NCI-H2196 (cell line): ENCODE measurements at regions not wholly inside any gene's neighbourhood (a gene's known extent, or its start where the extent isn't known, plus 50 kb on each side); places are given as distances from the start of the nearest gene placed in this dataset.
"Not testable (repeated sequence)": the region's sequence is repeated elsewhere in the genome, so short reads cannot be mapped to it uniquely, and the experiment has no call there.

Experiments used
- DNase-seq: peaks from one replicate; lab custom pipeline; 2025; ENCODE audit not compliant: unreplicated experiment; lab: John Stamatoyannopoulos, UW

GRCh38 chr14:34180434-34180833, 229.6 kb upstream of the EGLN3 start:
- peak; percentile 70 for DNase-seq

- peak; percentile 90 for DNase-seq
Measured at GRCh38 chr14:34179727-34180126, 228.9 kb upstream of the EGLN3 start.

DNA sequence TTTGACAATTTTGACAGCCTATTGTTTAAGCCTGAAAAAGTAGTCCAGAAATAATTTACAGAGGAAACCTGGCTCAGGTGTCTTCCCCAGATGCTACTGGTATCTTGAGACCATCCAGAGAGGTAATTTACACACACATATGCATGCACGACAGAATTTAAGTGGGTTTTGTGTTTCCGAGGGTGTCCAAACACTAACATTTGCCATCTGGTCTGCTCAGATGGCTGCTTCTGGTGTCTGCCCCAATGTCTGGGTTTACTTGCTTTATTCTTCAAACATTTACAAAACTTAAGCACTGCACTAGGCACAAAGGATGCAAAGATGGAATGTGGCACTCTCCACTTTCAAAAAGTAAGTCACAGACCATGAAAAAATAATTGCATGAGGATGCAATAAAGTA, 226.6 kb upstream of the EGLN3 start:
- no peak for DNase-seq

GRCh38 chr14:34175574-34175973, 224.7 kb upstream of the EGLN3 start:
- DNase-seq: no peak

GRCh38 chr14:34174973-34175372, 224.1 kb upstream of the EGLN3 start:
- DNase-seq: peak; percentile 30

GRCh38 chr14:34173916-34174315, 223.0 kb upstream of the EGLN3 start:
- DNase-seq: no peak

GRCh38 chr14:34172550-34173368, 221.9 kb upstream of the EGLN3 start:
- DNase-seq: no peak

GRCh38 chr14:34172173-34172451, 221.2 kb upstream of the EGLN3 start:
- DNase-seq: no peak

GRCh38 chr14:34171431-34172172, 220.7 kb upstream of the EGLN3 start:
- DNase-seq: no peak

DNA sequence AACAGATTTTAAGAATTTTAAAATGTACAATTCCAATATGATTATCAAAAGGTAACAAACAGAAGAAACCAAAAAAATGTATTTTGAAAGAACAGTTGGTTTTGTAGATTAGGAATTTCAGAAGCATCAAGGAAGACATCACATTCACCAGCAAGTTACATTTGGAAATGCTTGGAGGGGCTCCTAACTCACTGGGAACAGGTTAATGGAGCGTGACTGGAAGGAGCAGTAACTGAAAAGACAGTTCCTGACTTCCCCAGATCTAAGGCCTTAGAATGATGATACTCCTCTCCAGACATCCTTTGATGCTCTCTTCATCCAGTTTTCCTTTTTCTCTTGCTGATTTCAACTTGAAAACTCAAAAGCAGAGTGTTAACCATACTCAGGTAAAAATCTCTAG, 220.0 kb upstream of the EGLN3 start:
- no peak for DNase-seq

DNA sequence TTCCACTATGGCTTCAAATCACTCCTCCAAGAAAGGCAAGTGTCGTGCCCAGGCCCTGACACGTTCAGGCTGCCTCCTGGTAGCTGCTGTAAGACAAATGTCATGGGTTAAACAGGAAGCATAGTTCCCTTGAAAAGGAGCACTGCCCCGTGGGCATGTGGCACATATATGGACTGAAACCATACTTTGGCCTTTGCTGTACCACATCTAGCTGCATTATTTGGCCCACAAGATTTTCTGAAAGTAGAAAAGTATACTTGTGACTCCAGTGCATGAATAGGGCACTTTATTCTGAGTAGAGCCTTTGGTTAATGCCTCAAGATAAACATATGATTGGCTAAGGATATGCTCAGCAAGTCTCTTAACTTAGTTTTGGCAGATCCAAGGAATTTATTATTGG, 218.7 kb upstream of the EGLN3 start:
- DNase-seq: no peak

GRCh38 chr14:34168656-34169055, 217.8 kb upstream of the EGLN3 start:
- DNase-seq: no peak

DNA sequence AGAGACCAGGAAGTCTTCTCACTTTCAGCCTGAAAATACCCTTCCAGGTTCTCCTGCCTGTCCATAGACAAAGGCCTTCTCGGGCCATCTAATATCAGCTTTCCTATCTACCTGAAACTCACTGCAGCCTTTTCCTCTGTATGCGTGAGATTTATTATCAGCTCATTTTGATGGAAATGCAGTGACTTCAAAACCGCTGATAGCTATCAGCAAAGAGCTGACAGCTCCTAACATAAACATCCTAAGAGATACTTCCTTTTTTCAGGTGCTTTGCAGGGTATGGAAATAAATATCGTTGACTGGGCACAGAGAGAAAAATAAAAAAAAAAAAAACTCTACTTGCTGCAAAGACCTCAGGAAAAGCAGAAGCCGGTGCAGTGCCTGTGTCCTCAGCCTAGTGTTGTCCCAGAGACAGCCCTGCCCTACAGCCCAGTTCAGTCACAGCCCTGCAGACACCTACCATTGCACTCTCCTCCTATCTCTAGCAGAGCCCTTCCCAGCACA, 215.0 kb upstream of the EGLN3 start:
- DNase-seq: no peak

DNA sequence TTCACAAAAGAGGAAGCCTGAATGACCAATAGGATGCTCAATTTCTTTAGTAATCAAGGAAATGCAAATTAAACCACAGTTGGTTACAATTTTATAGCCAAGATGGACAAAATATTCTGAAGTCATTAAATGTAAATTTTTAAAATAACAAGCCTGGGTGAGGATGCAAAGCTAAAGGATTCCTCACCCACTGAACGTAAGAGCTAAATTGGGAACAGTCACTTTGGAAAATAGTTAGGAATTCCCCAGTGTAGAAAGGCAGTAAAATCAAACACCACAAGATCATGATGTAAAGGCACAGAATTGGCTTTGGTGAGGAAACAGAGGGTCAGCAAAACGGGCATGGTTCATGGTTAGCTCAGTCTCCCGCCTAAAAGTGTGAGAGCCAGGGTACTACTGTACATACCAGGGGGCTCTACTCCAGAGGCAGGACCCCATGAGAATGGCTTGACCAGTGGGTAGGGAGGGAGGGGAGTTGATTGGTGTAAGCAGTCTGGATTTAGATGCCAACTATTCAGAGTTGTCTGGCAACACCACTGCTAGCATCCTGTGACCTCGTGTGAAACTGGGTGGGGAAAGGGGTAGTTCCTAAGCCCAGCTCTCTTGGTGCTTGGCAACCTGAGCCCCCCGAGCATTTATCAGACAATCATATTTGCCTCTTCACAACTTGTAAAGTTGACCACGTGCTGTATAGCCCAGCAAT, 213.4 kb upstream of the EGLN3 start:
- no peak for DNase-seq

- no peak for DNase-seq
Measured at GRCh38 chr14:34161351-34162082, 210.6 kb upstream of the EGLN3 start.

- no peak for DNase-seq
Measured at GRCh38 chr14:34160619-34161018, 209.7 kb upstream of the EGLN3 start.

DNA sequence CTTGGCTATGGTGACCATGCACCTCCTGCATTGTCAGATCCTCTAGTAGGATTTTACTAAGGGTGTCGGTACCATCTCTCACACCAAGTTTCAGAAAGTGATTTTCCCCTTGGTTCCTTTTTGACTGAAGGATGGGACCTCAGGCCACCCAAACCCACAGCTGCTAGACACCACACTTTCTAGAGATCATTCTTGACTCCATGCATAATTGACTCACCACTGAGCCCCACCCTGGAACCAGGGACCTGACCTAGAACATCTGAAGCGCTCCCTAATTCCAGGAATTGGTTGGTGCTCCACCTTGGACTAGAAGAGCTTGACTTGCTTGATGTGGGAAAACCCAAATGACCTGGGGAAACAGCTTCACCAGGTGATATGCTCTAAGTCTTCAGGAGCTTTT, 206.8 kb upstream of the EGLN3 start:
- DNase-seq: no peak

- no peak for DNase-seq
Measured at GRCh38 chr14:34147461-34147860, 196.6 kb upstream of the EGLN3 start.

- DNase-seq: not testable (repeated sequence)
Measured at GRCh38 chr14:34140127-34140526, 189.3 kb upstream of the EGLN3 start.

- DNase-seq: peak; percentile 36
Measured at GRCh38 chr14:34139160-34140121, 188.6 kb upstream of the EGLN3 start.
